Esophagus (tissue), 2 donors: ENCODE measurements at regions not wholly inside any gene's neighbourhood (a gene's known extent, or its start where the extent isn't known, plus 50 kb on each side); places are given as distances from the start of the nearest gene placed in this dataset.

Experiments used
- H3K27ac ChIP-seq, 2 donors: one replicate each; pipeline ENCODE4 v1.5.1; 2013; ENCODE audit warnings: low read depth in 2 of 2, mild to moderate bottlenecking in 2 of 2, inconsistent platforms in 1 of 2, low read length in 1 of 2, moderate library complexity in 1 of 2
- H3K27me3 ChIP-seq, 2 donors: one replicate each; pipeline ENCODE4 v1.6.1; 2013; ENCODE audit warnings: low read length in 2 of 2, control low read depth in 1 of 2, mild to moderate bottlenecking in 1 of 2; ENCODE audit not compliant: insufficient read depth in 2 of 2, control insufficient read depth in 1 of 2
- H3K36me3 ChIP-seq, 2 donors: one replicate each; pipeline ENCODE4 v1.6.1; 2013; ENCODE audit warnings: low read length in 1 of 2; ENCODE audit not compliant: control insufficient read depth in 2 of 2, insufficient read depth in 2 of 2
- H3K4me1 ChIP-seq, 2 donors: one replicate each; pipeline ENCODE4 v1.6.1; 2013; ENCODE audit warnings: low read length in 1 of 2; ENCODE audit not compliant: control insufficient read depth in 2 of 2, insufficient read depth in 2 of 2
- H3K4me3 ChIP-seq, 2 donors: one replicate each; pipeline ENCODE4 v1.5.1; 2013; ENCODE audit warnings: low read length in 2 of 2, mild to moderate bottlenecking in 2 of 2, low read depth in 1 of 2, moderate library complexity in 1 of 2
- H3K9me3 ChIP-seq, 2 donors: one replicate each; pipeline ENCODE4 v1.6.1; 2013; ENCODE audit warnings: mild to moderate bottlenecking in 2 of 2, low read depth in 1 of 2, low read length in 1 of 2, moderate library complexity in 1 of 2; ENCODE audit not compliant: control insufficient read depth in 2 of 2, insufficient read depth in 1 of 2
- WGBS, 2 donors: extraction: QIAGEN DNeasy Blood & Tissue Kit; methylation state at CpG; one replicate each; pipeline ENCODE4 v1.1.7; 2013; 5-methylcytosine and 5-hydroxymethylcytosine counted together
- donor health status: healthy with polysubstance abuse.
- donor health status: Bipolar disorder and iron deficiency.

DNA sequence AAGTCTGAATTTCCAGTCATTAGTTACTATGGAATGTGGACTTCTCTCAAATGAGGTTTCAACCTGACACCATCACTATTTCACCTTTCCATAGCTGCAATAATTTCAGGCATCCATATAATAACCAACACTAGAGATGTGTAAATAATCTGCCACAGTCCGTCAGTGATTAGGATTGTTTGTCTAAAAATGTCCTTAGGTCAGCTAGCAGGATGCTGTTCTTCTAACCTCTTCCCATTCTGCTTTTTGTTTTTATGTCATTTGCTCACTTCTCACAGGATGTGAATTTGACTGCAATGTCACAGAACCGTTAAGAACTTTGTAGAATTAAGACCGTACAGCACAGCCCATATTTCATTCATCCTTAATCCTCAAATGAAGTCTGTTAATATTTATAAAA lies 166.4 kb upstream of the RASA1 start:
- H3K27ac ChIP-seq = no peak overlapping the region
- H3K4me3 ChIP-seq = no peak overlapping the region
- H3K36me3 ChIP-seq = no peaks in the 10 kb centered on the region
- H3K27me3 ChIP-seq = no peaks in the 10 kb centered on the region
- H3K4me1 ChIP-seq = no peaks in the 10 kb centered on the region
- WGBS, 2 donors = 21% methylated on average over 3 of the region's 3 CpGs
- no peaks in the 10 kb centered on the region for H3K9me3 ChIP-seq

DNA sequence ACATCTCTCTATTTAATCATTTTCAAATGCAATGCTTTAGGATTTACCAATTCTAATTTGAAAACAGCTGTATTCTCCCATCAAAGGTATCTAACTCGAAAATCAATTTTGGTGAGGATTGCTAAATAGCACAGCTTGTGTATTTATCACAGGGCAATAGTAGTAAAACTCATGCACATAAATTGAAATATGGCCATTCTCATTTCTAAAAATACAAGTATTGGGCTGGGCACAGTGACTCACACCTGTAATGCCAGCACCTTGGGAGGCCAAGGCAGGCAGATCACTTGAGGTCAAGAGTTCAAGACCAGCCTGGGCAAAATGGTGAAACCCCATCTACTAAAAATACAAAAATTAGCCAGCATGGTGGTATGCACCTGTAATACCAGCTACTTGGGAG lies 164.8 kb upstream of the RASA1 start:
- no peak overlapping the region for H3K4me3 ChIP-seq
- no peak overlapping the region for H3K27ac ChIP-seq
- H3K36me3 ChIP-seq = no peaks in the 10 kb centered on the region
- H3K9me3 ChIP-seq = no peaks in the 10 kb centered on the region
- no peaks in the 10 kb centered on the region for H3K4me1 ChIP-seq
- no peaks in the 10 kb centered on the region for H3K27me3 ChIP-seq
- WGBS, 2 donors = 91 to 95% methylated on average over 1 of the region's 1 CpG

DNA sequence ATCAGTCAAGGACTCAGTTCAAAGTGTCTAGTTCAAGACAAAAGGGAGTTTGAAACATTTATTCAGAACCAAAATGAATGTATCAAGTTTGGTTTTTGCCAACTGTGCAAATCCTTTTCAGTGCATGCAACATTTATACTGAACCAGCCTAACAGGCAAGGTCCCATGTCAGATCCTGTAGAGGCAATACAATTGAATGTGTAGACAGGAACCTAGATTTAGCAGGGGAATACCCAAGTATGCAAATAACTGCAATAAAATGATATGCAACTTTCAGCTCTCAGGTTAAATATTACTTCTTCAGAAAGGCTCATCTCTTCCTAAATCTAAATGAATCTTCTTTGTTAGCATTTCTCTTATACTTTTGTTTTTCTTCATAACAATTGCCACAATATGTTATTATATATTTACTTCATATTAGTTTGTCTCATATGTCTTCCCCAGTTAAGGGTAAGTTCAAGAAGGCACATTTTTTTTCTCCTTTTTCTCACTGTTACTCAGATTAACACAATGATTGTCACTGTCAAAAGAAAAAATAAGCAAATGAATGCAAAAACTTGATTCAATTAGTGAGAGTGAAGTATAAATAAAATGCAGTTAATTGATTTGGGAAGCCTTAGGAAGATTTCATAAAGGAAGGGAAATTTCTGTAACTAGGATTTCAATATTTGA lies 163.9 kb upstream of the RASA1 start:
- Histone ChIP-seq H3K4me3 (no peak overlapping the region), H3K9me3 (no peaks in the 10 kb centered on the region), H3K4me1 (no peaks in the 10 kb centered on the region), H3K27me3 (no peaks in the 10 kb centered on the region), H3K27ac (no peak overlapping the region), H3K36me3 (no peaks in the 10 kb centered on the region)

DNA sequence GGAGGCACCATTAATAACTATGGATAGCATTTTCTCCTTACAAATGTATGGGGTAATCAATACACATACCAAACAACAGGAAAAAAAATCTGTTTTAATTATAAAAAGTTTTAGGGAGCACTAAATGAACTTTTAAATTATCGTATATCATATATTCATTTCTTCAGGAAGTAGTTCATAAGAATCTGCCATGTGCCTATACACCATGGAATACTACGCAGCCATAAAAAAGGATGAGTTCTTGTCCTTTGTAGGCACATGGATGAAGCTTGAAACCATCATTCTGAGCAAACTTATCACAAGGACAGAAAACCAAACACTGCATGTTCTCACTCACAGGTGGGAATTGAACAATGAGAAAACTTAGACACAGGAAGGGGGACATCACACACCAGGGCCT lies 162.1 kb upstream of the RASA1 start:
- WGBS, 2 donors = 50 to 56% methylated on average over 2 of the region's 2 CpGs
- no peaks in the 10 kb centered on the region for H3K9me3 ChIP-seq
- H3K4me1 ChIP-seq = no peaks in the 10 kb centered on the region

DNA sequence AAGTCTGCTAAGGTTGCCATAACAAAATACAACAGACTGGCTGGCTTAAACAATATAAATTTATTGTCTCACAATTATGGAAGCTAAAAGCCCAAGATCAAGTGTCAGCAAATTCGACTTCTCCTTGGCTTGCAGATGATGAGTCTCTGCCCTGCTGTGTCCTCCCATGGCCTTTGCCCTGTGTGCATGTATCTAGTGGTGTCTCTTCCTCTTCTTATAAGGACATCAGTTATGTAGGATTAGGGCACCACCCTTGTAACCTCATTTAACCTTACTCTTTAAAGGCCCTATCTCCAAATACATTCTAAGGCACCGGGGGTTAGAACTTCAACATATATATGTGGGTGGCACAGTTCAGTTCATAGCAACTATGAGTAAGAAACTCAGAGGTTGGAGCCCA lies 157.9 kb upstream of the RASA1 start:
- Histone ChIP-seq H3K36me3 (no peaks in the 10 kb centered on the region), H3K4me1 (no peaks in the 10 kb centered on the region), H3K27ac (no peak overlapping the region), H3K4me3 (no peak overlapping the region), H3K9me3 (no peaks in the 10 kb centered on the region), H3K27me3 (no peaks in the 10 kb centered on the region)
- WGBS, 2 donors = 78 to 82% methylated on average over 2 of the region's 2 CpGs

More for the DNA sequence above, 162.1 kb upstream of the RASA1 start:
- H3K4me3 ChIP-seq = no peak overlapping the region
- no peaks in the 10 kb centered on the region for H3K36me3 ChIP-seq
- H3K27ac ChIP-seq = no peak overlapping the region
- H3K27me3 ChIP-seq = no peaks in the 10 kb centered on the region

DNA sequence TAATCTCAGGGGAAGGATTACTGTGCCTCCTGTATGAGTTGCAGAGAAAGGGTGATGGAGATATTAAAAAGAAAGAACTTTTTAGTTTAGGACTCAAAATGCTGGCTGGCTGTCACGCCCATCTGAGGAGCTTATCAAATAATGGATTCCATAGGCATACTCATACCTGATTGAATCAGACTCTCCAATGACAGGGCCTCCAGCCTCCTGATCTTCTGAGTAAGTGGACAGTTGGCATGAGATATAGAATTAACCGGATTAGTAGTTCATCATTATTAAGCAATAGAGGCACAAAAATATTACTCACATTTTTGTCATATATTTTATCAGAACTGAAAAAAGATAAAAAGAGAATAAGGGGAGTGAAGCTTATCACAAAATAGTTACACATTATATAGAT lies 157.0 kb upstream of the RASA1 start:
- no peaks in the 10 kb centered on the region for H3K36me3 ChIP-seq

DNA sequence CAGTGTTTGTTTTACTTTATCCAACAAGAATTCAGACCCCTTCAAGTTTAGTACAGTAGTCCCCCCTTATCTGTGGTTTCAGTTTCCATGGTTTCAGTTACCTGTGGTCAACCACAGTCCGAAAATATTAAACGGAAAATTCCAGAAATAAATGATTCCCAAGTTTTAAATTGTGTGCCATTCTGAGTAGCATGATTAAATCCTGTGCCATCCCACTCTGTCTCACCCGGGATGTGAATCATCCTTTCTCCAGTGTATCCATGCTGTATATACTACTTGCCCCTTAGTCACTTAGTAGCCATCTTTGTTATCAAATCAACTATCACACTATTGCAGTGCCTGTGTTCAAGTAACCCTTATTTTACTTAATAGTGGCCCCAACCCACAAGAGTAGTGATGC lies 153.8 kb upstream of the RASA1 start:
- H3K27me3 ChIP-seq = no peaks in the 10 kb centered on the region
- no peak overlapping the region for H3K27ac ChIP-seq
- H3K9me3 ChIP-seq = no peaks in the 10 kb centered on the region
- no peak overlapping the region for H3K4me3 ChIP-seq
- no peaks in the 10 kb centered on the region for H3K4me1 ChIP-seq
- WGBS, 2 donors = 74 to 75% methylated on average over 3 of the region's 3 CpGs
- no peaks in the 10 kb centered on the region for H3K36me3 ChIP-seq

More for the DNA sequence above, 157.0 kb upstream of the RASA1 start:
- Histone ChIP-seq H3K27ac (no peak overlapping the region), H3K4me3 (no peak overlapping the region), H3K4me1 (no peaks in the 10 kb centered on the region), H3K27me3 (no peaks in the 10 kb centered on the region), H3K9me3 (no peaks in the 10 kb centered on the region)
- WGBS, 2 donors = 83 to 85% methylated on average over 2 of the region's 2 CpGs

DNA sequence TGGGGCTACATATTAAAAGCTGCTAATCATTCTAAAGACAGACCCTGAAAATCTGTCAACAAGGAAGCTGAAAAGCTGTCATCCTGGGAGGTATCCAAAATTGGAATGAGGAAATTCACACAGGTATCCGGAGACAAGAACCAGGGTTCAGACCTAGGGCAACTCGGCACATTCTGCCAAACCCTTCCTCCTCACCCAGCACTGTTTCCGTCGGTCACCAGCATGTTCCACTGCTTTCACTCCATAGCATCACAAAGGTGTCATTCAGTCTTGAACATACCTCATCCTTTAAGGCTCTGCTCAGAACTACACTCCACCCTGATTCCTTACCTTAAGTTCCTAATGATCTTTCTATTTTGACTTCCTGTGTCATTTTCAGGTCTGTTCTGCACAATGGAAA lies 153.1 kb upstream of the RASA1 start:
- H3K9me3 ChIP-seq = no peaks in the 10 kb centered on the region
- H3K4me3 ChIP-seq = no peak overlapping the region
- H3K27ac ChIP-seq = no peak overlapping the region
- 74 to 77% methylated on average over 4 of the region's 4 CpGs for WGBS, 2 donors
- peaks cover 0 to under 1% of the 10 kb centered on the region in 2 donors for H3K4me1 ChIP-seq
- H3K27me3 ChIP-seq = no peaks in the 10 kb centered on the region
- H3K36me3 ChIP-seq = no peaks in the 10 kb centered on the region

DNA sequence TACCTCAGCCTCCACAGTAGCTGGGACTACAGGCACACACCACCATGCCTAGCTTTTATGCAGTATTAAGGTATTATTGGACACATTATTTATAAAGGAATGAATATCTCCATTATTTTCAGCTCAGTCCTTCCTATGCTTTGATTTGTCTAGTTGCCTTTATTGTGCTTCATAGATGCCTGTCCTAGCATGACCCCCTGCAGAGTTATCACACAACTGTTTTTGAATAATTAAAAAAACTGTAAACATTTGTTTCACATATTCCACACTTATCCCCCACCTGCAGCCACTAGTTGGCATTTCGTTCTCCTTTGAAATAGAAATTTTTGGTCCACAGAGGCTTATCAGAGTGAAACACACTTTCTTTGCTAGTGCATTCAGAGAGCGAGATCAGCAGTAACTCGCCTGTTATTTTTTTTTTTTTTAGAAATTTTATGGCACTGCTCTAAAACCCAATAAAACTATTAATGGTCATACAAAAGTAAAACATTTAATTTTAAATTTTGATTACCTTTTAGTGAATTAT lies 151.8 kb upstream of the RASA1 start:
- peaks cover 0 to 3% of the 10 kb centered on the region in 2 donors for H3K4me1 ChIP-seq
- H3K9me3 ChIP-seq = no peaks in the 10 kb centered on the region
- no peak overlapping the region for H3K27ac ChIP-seq
- H3K27me3 ChIP-seq = no peaks in the 10 kb centered on the region
- H3K36me3 ChIP-seq = no peaks in the 10 kb centered on the region
- 66 to 82% methylated on average over 3 of the region's 3 CpGs for WGBS, 2 donors
- no peak overlapping the region for H3K4me3 ChIP-seq

DNA sequence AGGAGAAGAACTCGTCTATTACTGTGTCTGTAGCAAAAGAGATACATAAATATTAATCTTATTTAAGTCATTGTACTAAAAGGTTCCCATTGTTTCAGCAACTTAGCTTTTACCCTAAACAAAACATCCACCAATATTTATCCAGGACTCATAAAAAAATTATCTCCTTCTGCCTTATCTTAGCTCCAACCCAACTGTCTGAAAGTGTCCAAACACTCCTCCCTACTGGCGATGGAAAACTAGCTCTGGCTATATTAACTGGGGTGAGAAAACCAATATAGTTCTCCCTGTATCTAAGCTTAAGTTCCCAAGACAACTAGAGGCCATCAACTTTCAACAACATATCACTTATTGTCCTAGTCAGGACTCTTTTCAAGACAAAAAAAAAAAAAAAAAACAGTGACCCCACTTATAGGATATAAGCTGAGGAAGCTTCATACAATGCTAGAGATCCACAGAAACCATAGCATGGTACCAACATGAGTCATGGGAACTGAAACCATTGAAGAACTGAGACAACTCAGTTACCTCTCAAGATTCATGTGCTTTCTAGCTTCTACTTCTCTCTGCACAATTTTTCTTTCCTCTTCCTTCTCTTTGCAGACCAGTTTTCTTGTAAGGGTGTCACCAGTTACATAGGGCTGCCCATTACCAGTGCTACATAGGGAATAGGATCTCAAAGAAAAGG lies 150.7 kb upstream of the RASA1 start:
- H3K36me3 ChIP-seq = no peaks in the 10 kb centered on the region
- H3K27me3 ChIP-seq = no peaks in the 10 kb centered on the region
- no peaks in the 10 kb centered on the region for H3K9me3 ChIP-seq
- WGBS, 2 donors = 75 to 87% methylated on average over 2 of the region's 2 CpGs
- peaks cover 0 to 3% of the 10 kb centered on the region in 2 donors for H3K4me1 ChIP-seq
- peak overlapping the region in 1 of 2 donors; percentile 13 for H3K27ac ChIP-seq
- no peak overlapping the region for H3K4me3 ChIP-seq
